ENCODE measurements at regions not wholly inside any gene's neighbourhood (a gene's known extent, or its start where the extent isn't known, plus 50 kb on each side); places are given as distances from the start of the nearest gene placed in this dataset.

DNA sequence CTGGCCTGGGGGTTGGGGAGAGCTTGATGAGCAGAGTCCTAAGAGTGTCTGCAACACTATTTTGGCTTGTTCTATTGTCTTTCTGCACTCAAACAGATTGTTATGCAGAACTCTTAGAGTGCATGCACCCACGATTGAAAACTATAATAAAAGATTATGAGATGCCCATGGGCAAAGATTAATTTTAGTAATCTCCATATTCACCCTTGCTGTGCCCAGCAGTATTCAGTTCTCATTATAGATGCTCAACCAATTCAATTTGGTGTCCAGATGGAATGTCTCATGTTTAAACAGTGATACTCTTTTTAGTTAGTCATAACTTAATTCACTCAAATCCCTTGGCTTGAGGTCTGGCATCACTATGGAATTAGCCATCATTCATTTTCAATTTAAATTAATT is 952.5 kb downstream of the CDH8 start:
- no peak for DNase-seq (ENCODE audit: low read depth)
- no peak overlapping the region for H3K4me3 ChIP-seq (ENCODE audit: low read depth, low read length)
- no peak for TF ChIP-seq CTCF (IDR thresholded peaks at IDR 0.05; ENCODE audit: control insufficient read depth, extremely low read depth, insufficient read depth)

DNA sequence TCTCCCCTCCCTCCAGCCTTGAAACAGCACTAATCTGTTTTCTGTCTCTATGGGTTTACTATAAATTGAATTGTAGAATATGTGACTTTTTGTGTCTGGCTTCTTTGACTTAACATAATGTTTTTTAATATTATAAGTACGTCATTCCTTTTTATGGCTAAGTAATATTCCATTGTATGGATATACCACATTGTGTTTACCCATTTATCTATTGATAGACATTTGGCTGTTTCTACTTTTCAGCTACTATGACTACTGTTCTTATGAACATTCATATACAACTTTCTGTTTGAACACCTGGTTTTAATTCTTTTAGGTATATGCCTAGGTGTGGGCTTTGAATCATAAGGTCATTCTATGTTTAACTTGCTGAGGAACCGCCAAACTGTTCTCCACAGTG is 961.9 kb downstream of the CDH8 start:
- H3K4me3 ChIP-seq (ENCODE audit: low read depth, low read length) = no peak overlapping the region
- no peak for DNase-seq (ENCODE audit: low read depth)
- TF ChIP-seq CTCF (IDR thresholded peaks at IDR 0.05; ENCODE audit: control insufficient read depth, extremely low read depth, insufficient read depth) = no peak

DNA sequence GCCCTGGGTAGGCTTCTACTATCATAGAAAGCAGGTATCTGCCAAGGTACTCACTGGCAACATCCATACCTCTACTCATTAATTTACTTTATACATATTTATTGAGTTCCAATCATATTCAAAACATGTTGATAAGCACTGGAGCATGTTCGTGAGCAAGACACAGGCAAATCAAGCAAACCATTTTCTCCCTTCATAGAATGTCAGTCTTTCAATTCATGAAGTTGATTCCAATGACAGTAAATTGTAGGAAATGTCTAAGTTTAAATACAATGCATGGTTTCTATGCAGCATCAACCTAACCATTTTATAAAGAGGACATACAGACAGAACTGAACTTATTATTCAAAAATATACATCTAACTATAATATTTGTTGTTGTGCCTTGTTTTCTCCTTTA is 978.6 kb downstream of the CDH8 start:
- no peak for TF ChIP-seq CTCF (IDR thresholded peaks at IDR 0.05; ENCODE audit: control insufficient read depth, extremely low read depth, insufficient read depth)
- H3K4me3 ChIP-seq (ENCODE audit: low read depth, low read length) = no peak overlapping the region
- DNase-seq (ENCODE audit: low read depth) = no peak

- no peak overlapping the region for H3K4me3 ChIP-seq (ENCODE audit: low read depth, low read length)
- no peak for TF ChIP-seq CTCF (IDR thresholded peaks at IDR 0.05; ENCODE audit: control insufficient read depth, extremely low read depth, insufficient read depth)
- DNase-seq (ENCODE audit: low read depth) = no peak
Measured at GRCh38 chr16:61050547-61050946, 985.7 kb downstream of the CDH8 start.

DNA sequence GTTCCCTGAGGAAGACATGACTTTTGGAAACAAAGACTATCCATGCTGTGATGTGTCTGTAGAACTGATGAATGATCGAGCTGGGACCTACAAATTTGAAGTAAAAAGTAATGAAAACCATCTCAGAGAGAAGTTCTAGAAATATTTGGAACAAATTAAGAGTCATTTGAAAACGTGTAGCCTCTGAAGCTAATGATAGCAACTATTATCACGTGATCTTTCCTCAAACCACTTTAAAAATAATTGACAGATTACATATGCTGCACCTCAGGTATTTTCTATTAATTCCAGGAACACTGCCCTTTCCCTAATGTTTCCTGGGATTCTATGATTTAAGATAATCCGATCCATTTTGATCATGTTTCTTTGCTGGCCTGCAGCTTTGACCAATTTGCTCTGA is 990.3 kb downstream of the CDH8 start:
- DNase-seq (ENCODE audit: low read depth) = no peak
- no peak overlapping the region for H3K4me3 ChIP-seq (ENCODE audit: low read depth, low read length)
- no peak for TF ChIP-seq CTCF (IDR thresholded peaks at IDR 0.05; ENCODE audit: control insufficient read depth, extremely low read depth, insufficient read depth)

DNA sequence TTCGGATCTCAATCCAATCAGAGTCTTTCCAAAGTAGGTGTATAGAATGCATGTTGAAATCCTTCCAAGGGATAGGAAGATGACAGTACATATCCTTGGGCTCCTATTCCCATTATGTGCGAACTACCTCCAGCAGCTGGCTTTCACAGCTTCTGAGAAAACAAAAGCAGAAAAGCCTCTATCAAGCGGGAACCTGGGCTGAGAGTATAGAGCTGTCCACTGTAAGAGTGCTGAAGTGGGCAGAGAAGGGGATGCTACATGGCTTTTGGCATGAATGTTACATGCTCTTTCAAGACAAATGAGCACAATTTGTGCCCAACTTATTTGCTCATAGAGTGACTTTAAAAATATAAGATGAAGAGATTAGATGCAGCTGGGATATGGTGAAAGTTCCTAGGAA is 993.5 kb downstream of the CDH8 start:
- no peak overlapping the region for H3K4me3 ChIP-seq (ENCODE audit: low read depth, low read length)
- DNase-seq (ENCODE audit: low read depth) = no peak
- no peak for TF ChIP-seq CTCF (IDR thresholded peaks at IDR 0.05; ENCODE audit: control insufficient read depth, extremely low read depth, insufficient read depth)

DNA sequence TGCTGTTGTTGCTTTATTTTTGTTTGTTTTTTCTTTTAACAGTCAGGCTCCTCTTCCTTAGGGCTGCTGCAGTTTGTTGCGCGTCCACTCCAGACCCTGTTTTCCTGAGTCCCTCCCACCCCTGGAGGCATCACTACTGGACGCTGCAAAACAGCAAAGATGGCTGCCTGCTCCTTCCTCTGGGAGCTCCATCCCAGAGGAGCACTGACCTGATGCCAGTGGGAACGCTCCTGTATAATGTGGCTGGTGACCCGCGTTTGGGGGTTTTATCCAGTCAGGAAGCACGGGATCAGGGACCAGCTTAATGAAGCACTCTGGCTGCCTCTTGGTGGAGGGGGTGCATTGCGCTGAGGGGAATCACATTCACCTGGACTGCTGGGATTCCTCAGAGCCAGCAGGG is 1005.6 kb downstream of the CDH8 start:
- TF ChIP-seq CTCF (IDR thresholded peaks at IDR 0.05; ENCODE audit: control insufficient read depth, extremely low read depth, insufficient read depth) = no peak
- DNase-seq (ENCODE audit: low read depth) = no peak

More for the DNA sequence above, 1005.6 kb downstream of the CDH8 start:
- no peak overlapping the region for H3K4me3 ChIP-seq (ENCODE audit: low read depth, low read length)

Measured in LNCaP clone FGC (cell line).